HCT116 (cell line): ENCODE measurements at regions not wholly inside any gene's neighbourhood (a gene's known extent, or its start where the extent isn't known, plus 50 kb on each side); places are given as distances from the start of the nearest gene placed in this dataset.

ENCODE experiments used
- ATAC-seq: fragments of 200-7000 bp; cut with Tn5 transposase; 2 replicates; pipeline ENCODE4 v1.9.1; 2020; ENCODE audit warnings: mild to moderate bottlenecking, moderate library complexity
- BruUV-seq: library from RNA; stranded (reverse); fragments of 400-500 nt; replicated peaks from 2 replicates; lab custom pipeline; 2021; lab: Mats Ljungman, UMichigan
- CTCF ChIA-PET: fragments of 300-600 bp; sonication (Branson Sonifier 250); formaldehyde crosslinking; loops from one replicate; lab custom pipeline; 2021; ENCODE audit warnings: antibody characterized with exemption; lab: Charles Lee
- POLR2A ChIA-PET: fragments of 300-600, 350-600 bp; sonication (Branson Sonifier 250); formaldehyde crosslinking; loops from one replicate; lab custom pipeline; 2021; ENCODE audit warnings: antibody characterized with exemption; lab: Charles Lee
- RAD21 ChIA-PET, 2 experiments: fragments of 300-600 bp; sonication (Branson Sonifier 250); formaldehyde crosslinking; loops; one replicate each; lab custom pipeline; 2023; ENCODE audit warnings: low total read pairs in 2 of 2; ENCODE audit not compliant: uncharacterized antibody in 2 of 2, unreplicated experiment in 2 of 2, low non-redundant PET in 1 of 2; lab: Charles Lee
- DNase-seq: peaks from one replicate; pipeline ENCODE4 v3.0.0-alpha.2; 2010; ENCODE audit warnings: low read depth, low spot score
- H2AFZ ChIP-seq: fragments of 200-600 bp; shearing (Covaris generic), sonication (generic); 2 replicates; pipeline ENCODE4 v1.6.1; 2017; ENCODE audit warnings: low read depth, mixed run types, mixed read lengths, antibody characterized with exemption, low read length; ENCODE audit not compliant: poor library complexity, severe bottlenecking
- H3K27ac ChIP-seq: 2 replicates; pipeline ENCODE4 v1.5.1; 2012; ENCODE audit warnings: low read depth, low read length
- H3K27me3 ChIP-seq: fragments of 200-600 bp; sonication (generic); 2 replicates; pipeline ENCODE4 v1.6.1; 2016; ENCODE audit warnings: mixed run types, low read length, mixed read lengths; ENCODE audit not compliant: insufficient read depth
- H3K36me3 ChIP-seq, 2 experiments: fragments of 200-500 bp in 1 of 2; fragments of 200-600 bp in 1 of 2; sonication (Bioruptor generic) in 1 of 2; sonication (generic) in 1 of 2; 2 replicates each; pipeline versions ENCODE4 v1.5.1 to v1.6.1; 2014 to 2016; ENCODE audit warnings: low read length in 2 of 2, inconsistent platforms in 1 of 2, mixed read lengths in 1 of 2, mixed run types in 1 of 2; ENCODE audit not compliant: insufficient read depth in 2 of 2, control insufficient read depth in 1 of 2
- H3K4me1 ChIP-seq, 2 experiments: fragments of 200-600 bp in 1 of 2; sonication (generic) in 1 of 2; 2 replicates each; pipeline versions ENCODE4 v1.5.1 to v1.6.1; 2012 to 2017; ENCODE audit warnings: low read length in 2 of 2, inconsistent platforms in 1 of 2, mild to moderate bottlenecking in 1 of 2, mixed read lengths in 1 of 2, mixed run types in 1 of 2, moderate library complexity in 1 of 2; ENCODE audit not compliant: insufficient read depth in 2 of 2, control insufficient read depth in 1 of 2
- H3K4me2 ChIP-seq: fragments of 200-600 bp; sonication (generic); 2 replicates; pipeline ENCODE4 v1.6.1; 2017; ENCODE audit warnings: mixed run types, low read length, mixed read lengths
- H3K4me3 ChIP-seq, 2 experiments: fragments of 200-600 bp in 1 of 2; sonication (generic) in 1 of 2; replicated peaks in 1 of 2; 2 replicates each; pipeline ENCODE4 v1.5.1; 2011 to 2016; ENCODE audit warnings: low read length in 2 of 2, control low read depth in 1 of 2, low read depth in 1 of 2, mild to moderate bottlenecking in 1 of 2, mixed read lengths in 1 of 2, mixed run types in 1 of 2
- H3K79me2 ChIP-seq: fragments of 200-600 bp; sonication (generic); 2 replicates; pipeline ENCODE4 v1.6.1; 2017; ENCODE audit warnings: mild to moderate bottlenecking, mixed run types, low read length, moderate library complexity, mixed read lengths; ENCODE audit not compliant: insufficient read depth
- H3K9ac ChIP-seq: fragments of 200-600 bp; sonication (generic); 2 replicates; pipeline ENCODE4 v1.6.1; 2016; ENCODE audit warnings: low read length, mixed read lengths
- H3K9me2 ChIP-seq: fragments of 200-600 bp; sonication (generic), shearing (Covaris generic); 2 replicates; pipeline ENCODE4 v1.6.1; 2017; ENCODE audit warnings: mixed run types, mild to moderate bottlenecking, moderate library complexity; ENCODE audit not compliant: insufficient read depth
- H3K9me3 ChIP-seq, 2 experiments: fragments of 200-500 bp in 1 of 2; fragments of 200-600 bp in 1 of 2; sonication (Bioruptor generic) in 1 of 2; sonication (generic) in 1 of 2; 2 replicates each; pipeline ENCODE4 v1.6.1; 2014 to 2017; ENCODE audit warnings: low read length in 2 of 2, mixed read lengths in 2 of 2, inconsistent platforms in 1 of 2, low read depth in 1 of 2, mild to moderate bottlenecking in 1 of 2, mixed run types in 1 of 2, moderate library complexity in 1 of 2; ENCODE audit not compliant: control insufficient read depth in 1 of 2, insufficient read depth in 1 of 2
- H4K20me1 ChIP-seq: fragments of 200-600 bp; sonication (generic), shearing (Covaris generic); 2 replicates; pipeline ENCODE4 v1.6.1; 2017; ENCODE audit warnings: mixed run types, mild to moderate bottlenecking, moderate library complexity; ENCODE audit not compliant: insufficient read depth
- EGR1 ChIP-seq: IDR thresholded peaks from 2 replicates; pipeline ENCODE4 v1.6.1; 2012; ENCODE audit warnings: low read depth
- EZH2 ChIP-seq: fragments of 200-600 bp; sonication (generic); IDR thresholded peaks from 2 replicates; pipeline ENCODE4 v1.6.1; 2017; ENCODE audit warnings: antibody characterized with exemption, mixed run types
- EZH2phosphoT487 ChIP-seq: fragments of 200-600 bp; IDR thresholded peaks from 2 replicates; pipeline ENCODE4 v1.6.1; 2018; ENCODE audit warnings: antibody characterized with exemption, borderline replicate concordance
- FOSL1 ChIP-seq: IDR thresholded peaks from 2 replicates; pipeline ENCODE4 v1.6.1; 2012; ENCODE audit warnings: low read depth
- RAD21 ChIP-seq: IDR thresholded peaks from 2 replicates; pipeline ENCODE4 v1.6.1; 2012; ENCODE audit warnings: low read depth, mild to moderate bottlenecking
- SIN3A ChIP-seq: IDR thresholded peaks from 2 replicates; pipeline ENCODE4 v1.6.1; 2012; ENCODE audit warnings: low read depth
- SRF ChIP-seq: IDR thresholded peaks from 2 replicates; pipeline ENCODE4 v1.6.1; 2012; ENCODE audit warnings: low read depth
- TCF7L2 ChIP-seq: IDR thresholded peaks from 2 replicates; pipeline ENCODE4 v1.7.0; 2011; ENCODE audit warnings: borderline replicate concordance, inconsistent platforms; ENCODE audit not compliant: insufficient read depth, insufficient read length; ENCODE audit errors: extremely low read depth
- YY1 ChIP-seq: IDR thresholded peaks from 2 replicates; pipeline ENCODE4 v1.6.1; 2011; ENCODE audit warnings: low read length, low read depth, moderate library complexity, mild to moderate bottlenecking; ENCODE audit not compliant: insufficient replicate concordance; ENCODE audit errors: extremely low read depth
- ZFX ChIP-seq: fragments of 450-650 bp; IDR thresholded peaks from 2 replicates; pipeline ENCODE4 v1.6.1; 2017
- ZNF274 ChIP-seq: fragments of 200-500 bp; sonication (Bioruptor generic); IDR thresholded peaks from 2 replicates; pipeline ENCODE4 v1.6.1; 2014; ENCODE audit warnings: mild to moderate bottlenecking, low read depth, low read length, inconsistent platforms
- intact Hi-C: fragments of 100-400 bp; cut with micrococcal nuclease; formaldehyde crosslinking; loops from 2 replicates; pipeline ENCODE4 v1.10.0; 2022
- TF ChIP-seq, protein P1 (sequence below): IDR thresholded peaks from 2 replicates; pipeline ENCODE4 v1.6.1; 2012
- TF ChIP-seq, protein P2 (sequence below): IDR thresholded peaks from 2 replicates; pipeline ENCODE4 v1.6.1; 2011; ENCODE audit warnings: mild to moderate bottlenecking, low read length, moderate library complexity; ENCODE audit not compliant: insufficient replicate concordance; ENCODE audit errors: extremely low read depth
- TF ChIP-seq, protein P3 (sequence below): IDR thresholded peaks from 2 replicates; pipeline ENCODE4 v1.6.1; 2012; ENCODE audit warnings: low read depth

DNA sequence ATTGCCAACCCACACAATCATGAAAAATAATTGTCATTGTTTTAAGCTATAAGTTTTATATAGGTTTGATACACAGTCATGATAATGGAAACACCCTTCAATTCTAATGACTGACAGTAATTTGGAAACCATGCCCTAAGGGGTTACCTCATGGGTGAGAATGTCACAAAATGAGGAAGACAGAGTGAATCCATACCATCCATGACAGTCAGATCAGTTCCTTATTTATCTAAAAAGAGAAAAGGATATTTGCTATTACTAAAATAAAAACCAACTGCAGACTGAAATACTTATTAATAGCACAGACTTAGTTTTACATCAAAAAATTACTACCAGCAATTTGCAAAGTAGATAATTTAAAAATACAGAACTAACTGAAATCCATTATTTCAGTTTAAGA is 437.8 kb downstream of the UTRN start (continued):
- TF ChIP-seq TCF7L2 (no peak), EZH2phosphoT487 (no peak), YY1 (no peak)

DNA sequence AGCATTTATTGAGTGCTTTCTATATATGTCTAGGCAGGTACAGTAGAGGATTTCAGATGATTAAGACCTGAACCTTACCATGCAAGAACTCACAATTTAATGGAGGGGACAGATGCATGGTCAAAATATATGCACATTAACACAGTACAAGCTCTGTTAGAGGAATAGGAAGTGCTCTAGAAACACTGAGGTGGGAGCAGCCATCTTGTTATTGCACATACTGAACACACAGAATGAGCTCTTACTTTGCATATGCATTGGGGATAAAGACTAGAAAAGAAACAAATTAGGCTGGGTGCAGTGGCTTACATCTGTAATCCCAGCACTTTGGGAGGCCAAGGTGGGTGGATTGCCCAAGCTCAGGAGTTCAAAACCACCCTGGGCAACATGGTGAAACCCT is 438.3 kb downstream of the UTRN start:
- intact Hi-C loops: no loop called here
- DNase-seq (no peak), ATAC-seq (no peak)
- ChIA-PET RAD21 (no interaction called here), POLR2A (no interaction called here), CTCF (no interaction called here)
- Histone ChIP-seq H3K27me3 (no peaks in the 10 kb centered on the region), H3K4me1 (peaks cover 0 to 21% of the 10 kb centered on the region in 2 experiments; a peak in 2 of 4 replicates), H3K36me3 (no peaks in the 10 kb centered on the region), H3K9me3 (no peaks in the 10 kb centered on the region), H4K20me1 (no peaks in the 10 kb centered on the region), H3K9ac (no peak overlapping the region), H3K9me2 (no peaks in the 10 kb centered on the region), H3K4me2 (no peak overlapping the region), H2AFZ (no peak overlapping the region), H3K27ac (no peak overlapping the region), H3K4me3 (no peak overlapping the region), H3K79me2 (no peaks in the 10 kb centered on the region)
- TF ChIP-seq, protein P1, sequence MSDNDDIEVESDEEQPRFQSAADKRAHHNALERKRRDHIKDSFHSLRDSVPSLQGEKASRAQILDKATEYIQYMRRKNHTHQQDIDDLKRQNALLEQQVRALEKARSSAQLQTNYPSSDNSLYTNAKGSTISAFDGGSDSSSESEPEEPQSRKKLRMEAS: no peak
- TF ChIP-seq SRF: no peak
- TF ChIP-seq FOSL1: no peak
- TF ChIP-seq, protein P2, sequence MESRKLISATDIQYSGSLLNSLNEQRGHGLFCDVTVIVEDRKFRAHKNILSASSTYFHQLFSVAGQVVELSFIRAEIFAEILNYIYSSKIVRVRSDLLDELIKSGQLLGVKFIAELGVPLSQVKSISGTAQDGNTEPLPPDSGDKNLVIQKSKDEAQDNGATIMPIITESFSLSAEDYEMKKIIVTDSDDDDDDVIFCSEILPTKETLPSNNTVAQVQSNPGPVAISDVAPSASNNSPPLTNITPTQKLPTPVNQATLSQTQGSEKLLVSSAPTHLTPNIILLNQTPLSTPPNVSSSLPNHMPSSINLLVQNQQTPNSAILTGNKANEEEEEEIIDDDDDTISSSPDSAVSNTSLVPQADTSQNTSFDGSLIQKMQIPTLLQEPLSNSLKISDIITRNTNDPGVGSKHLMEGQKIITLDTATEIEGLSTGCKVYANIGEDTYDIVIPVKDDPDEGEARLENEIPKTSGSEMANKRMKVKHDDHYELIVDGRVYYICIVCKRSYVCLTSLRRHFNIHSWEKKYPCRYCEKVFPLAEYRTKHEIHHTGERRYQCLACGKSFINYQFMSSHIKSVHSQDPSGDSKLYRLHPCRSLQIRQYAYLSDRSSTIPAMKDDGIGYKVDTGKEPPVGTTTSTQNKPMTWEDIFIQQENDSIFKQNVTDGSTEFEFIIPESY: no peak
- TF ChIP-seq EGR1: no peak
- TF ChIP-seq TCF7L2: no peak
- TF ChIP-seq ZNF274: no peak
- no peak for TF ChIP-seq EZH2
- TF ChIP-seq SIN3A: no peak
- TF ChIP-seq RAD21: no peak
- TF ChIP-seq ZFX: no peak
- TF ChIP-seq, protein P3, sequence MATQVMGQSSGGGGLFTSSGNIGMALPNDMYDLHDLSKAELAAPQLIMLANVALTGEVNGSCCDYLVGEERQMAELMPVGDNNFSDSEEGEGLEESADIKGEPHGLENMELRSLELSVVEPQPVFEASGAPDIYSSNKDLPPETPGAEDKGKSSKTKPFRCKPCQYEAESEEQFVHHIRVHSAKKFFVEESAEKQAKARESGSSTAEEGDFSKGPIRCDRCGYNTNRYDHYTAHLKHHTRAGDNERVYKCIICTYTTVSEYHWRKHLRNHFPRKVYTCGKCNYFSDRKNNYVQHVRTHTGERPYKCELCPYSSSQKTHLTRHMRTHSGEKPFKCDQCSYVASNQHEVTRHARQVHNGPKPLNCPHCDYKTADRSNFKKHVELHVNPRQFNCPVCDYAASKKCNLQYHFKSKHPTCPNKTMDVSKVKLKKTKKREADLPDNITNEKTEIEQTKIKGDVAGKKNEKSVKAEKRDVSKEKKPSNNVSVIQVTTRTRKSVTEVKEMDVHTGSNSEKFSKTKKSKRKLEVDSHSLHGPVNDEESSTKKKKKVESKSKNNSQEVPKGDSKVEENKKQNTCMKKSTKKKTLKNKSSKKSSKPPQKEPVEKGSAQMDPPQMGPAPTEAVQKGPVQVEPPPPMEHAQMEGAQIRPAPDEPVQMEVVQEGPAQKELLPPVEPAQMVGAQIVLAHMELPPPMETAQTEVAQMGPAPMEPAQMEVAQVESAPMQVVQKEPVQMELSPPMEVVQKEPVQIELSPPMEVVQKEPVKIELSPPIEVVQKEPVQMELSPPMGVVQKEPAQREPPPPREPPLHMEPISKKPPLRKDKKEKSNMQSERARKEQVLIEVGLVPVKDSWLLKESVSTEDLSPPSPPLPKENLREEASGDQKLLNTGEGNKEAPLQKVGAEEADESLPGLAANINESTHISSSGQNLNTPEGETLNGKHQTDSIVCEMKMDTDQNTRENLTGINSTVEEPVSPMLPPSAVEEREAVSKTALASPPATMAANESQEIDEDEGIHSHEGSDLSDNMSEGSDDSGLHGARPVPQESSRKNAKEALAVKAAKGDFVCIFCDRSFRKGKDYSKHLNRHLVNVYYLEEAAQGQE: no peak
- no peak for TF ChIP-seq EZH2phosphoT487
- no TSS peak for BruUV-seq
